ENCODE measurements at regions not wholly inside any gene's neighbourhood (a gene's known extent, or its start where the extent isn't known, plus 50 kb on each side); places are given as distances from the start of the nearest gene placed in this dataset.

DNA sequence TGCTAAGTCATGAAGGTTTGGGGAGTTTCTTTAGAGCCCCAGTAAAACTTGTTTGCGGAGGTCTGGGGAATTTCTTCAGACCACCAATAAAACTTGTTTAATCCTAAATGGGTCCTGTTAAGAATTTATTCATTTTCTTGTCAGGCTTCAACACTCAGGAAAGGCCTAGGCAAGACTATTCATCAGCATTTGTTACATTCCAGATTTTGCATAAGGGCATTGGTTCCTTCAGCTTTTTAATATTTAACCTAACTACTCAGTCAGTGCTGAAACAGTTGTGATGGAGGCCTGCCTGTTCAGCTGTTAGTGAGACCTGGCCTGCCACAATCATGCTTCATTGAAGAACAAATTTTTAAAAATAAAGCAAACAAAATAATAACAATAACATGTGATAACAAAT lies 954.2 kb upstream of the SEMA6D start:
- TF ChIP-seq POLR2A (IDR thresholded peaks at IDR 0.05): no peak
- TF ChIP-seq, protein P1, sequence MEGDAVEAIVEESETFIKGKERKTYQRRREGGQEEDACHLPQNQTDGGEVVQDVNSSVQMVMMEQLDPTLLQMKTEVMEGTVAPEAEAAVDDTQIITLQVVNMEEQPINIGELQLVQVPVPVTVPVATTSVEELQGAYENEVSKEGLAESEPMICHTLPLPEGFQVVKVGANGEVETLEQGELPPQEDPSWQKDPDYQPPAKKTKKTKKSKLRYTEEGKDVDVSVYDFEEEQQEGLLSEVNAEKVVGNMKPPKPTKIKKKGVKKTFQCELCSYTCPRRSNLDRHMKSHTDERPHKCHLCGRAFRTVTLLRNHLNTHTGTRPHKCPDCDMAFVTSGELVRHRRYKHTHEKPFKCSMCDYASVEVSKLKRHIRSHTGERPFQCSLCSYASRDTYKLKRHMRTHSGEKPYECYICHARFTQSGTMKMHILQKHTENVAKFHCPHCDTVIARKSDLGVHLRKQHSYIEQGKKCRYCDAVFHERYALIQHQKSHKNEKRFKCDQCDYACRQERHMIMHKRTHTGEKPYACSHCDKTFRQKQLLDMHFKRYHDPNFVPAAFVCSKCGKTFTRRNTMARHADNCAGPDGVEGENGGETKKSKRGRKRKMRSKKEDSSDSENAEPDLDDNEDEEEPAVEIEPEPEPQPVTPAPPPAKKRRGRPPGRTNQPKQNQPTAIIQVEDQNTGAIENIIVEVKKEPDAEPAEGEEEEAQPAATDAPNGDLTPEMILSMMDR (IDR thresholded peaks at IDR 0.05): no peak

All from adrenal gland (tissue), 5 donors.